Naive thymus-derived CD4-positive, alpha-beta T cell (primary cell): ENCODE measurements at regions not wholly inside any gene's neighbourhood (a gene's known extent, or its start where the extent isn't known, plus 50 kb on each side); places are given as distances from the start of the nearest gene placed in this dataset.
"Not testable (repeated sequence)": the region's sequence is repeated elsewhere in the genome, so short reads cannot be mapped to it uniquely, and the experiment has no call there.

Experiments
- ATAC-seq: fragments of 150-1000 bp; cut with Tn5 transposase; 2 replicates; pipeline ENCODE4 v1.10.0; 2021; ENCODE audit warnings: mild to moderate bottlenecking, moderate library complexity
- CTCF ChIA-PET: fragments of 350-600 bp; sonication (Branson Sonifier 250); formaldehyde crosslinking; loops from one replicate; lab custom pipeline; 2021; ENCODE audit warnings: antibody characterized with exemption; lab: Charles Lee
- POLR2A ChIA-PET: fragments of 350-600 bp; sonication (Branson Sonifier 250); formaldehyde crosslinking; loops from one replicate; lab custom pipeline; 2021; ENCODE audit warnings: antibody characterized with exemption, inconsistent platforms; lab: Charles Lee
- DNase-seq, 9 donors: peaks; one replicate each; pipeline versions ENCODE4 v3.0.0 to v3.0.0-alpha.2; 2020 to 2022; ENCODE audit warnings: mixed read lengths in 1 of 9
- H3K27ac ChIP-seq: one replicate; pipeline ENCODE4 v1.7.0; 2013; ENCODE audit warnings: mild to moderate bottlenecking, low read depth, low read length, moderate library complexity
- H3K27me3 ChIP-seq, 2 donors: one replicate each; pipeline ENCODE4 v1.7.0; 2013; ENCODE audit warnings: low read length in 2 of 2, mild to moderate bottlenecking in 2 of 2, moderate library complexity in 2 of 2; ENCODE audit not compliant: control insufficient read depth in 2 of 2, insufficient read depth in 2 of 2
- H3K36me3 ChIP-seq, 3 experiments: 1 replicate in 2 of 3; 2 replicates in 1 of 3; pipeline ENCODE4 v1.7.0; 2013; ENCODE audit warnings: low read length in 3 of 3, mild to moderate bottlenecking in 3 of 3, moderate library complexity in 1 of 3; ENCODE audit not compliant: insufficient read depth in 3 of 3, control insufficient read depth in 2 of 3
- H3K4me1 ChIP-seq, 2 donors: one replicate each; pipeline ENCODE4 v1.7.0; 2013; ENCODE audit warnings: low read length in 2 of 2, mild to moderate bottlenecking in 2 of 2, moderate library complexity in 1 of 2; ENCODE audit not compliant: control insufficient read depth in 2 of 2, insufficient read depth in 2 of 2
- H3K4me3 ChIP-seq: 2 replicates; pipeline ENCODE4 v1.7.0; 2013; ENCODE audit warnings: mild to moderate bottlenecking, low read length
- H3K9me3 ChIP-seq, 3 experiments: 1 replicate in 2 of 3; 2 replicates in 1 of 3; pipeline ENCODE4 v1.7.0; 2013; ENCODE audit warnings: low read length in 3 of 3; ENCODE audit not compliant: control insufficient read depth in 2 of 3
- H3K27ac Mint-ChIP-seq, 9 donors: one replicate each; pipeline ENCODE4 v1.8.0; 2020 to 2022; ENCODE audit warnings: mixed read lengths in 9 of 9, mild to moderate bottlenecking in 8 of 9, moderate library complexity in 5 of 9, inconsistent platforms in 2 of 9
- H3K27me3 Mint-ChIP-seq, 5 donors: one replicate each; pipeline ENCODE4 v1.8.0; 2021 to 2022; ENCODE audit warnings: mixed read lengths in 5 of 5, mild to moderate bottlenecking in 1 of 5
- H3K36me3 Mint-ChIP-seq, 5 donors: one replicate each; pipeline ENCODE4 v1.8.0; 2020 to 2022; ENCODE audit warnings: mixed read lengths in 5 of 5, mild to moderate bottlenecking in 3 of 5, inconsistent platforms in 1 of 5
- H3K4me1 Mint-ChIP-seq, 7 donors: one replicate each; pipeline ENCODE4 v1.8.0; 2020 to 2022; ENCODE audit warnings: mixed read lengths in 7 of 7, mild to moderate bottlenecking in 3 of 7, inconsistent platforms in 1 of 7
- H3K4me3 Mint-ChIP-seq, 10 donors: one replicate each; pipeline ENCODE4 v1.8.0; 2020 to 2022; ENCODE audit warnings: mild to moderate bottlenecking in 10 of 10, mixed read lengths in 10 of 10, moderate library complexity in 6 of 10, inconsistent platforms in 2 of 10
- H3K9me3 Mint-ChIP-seq, 11 donors: one replicate each; pipeline ENCODE4 v1.8.0; 2020 to 2022; ENCODE audit warnings: mixed read lengths in 11 of 11, mild to moderate bottlenecking in 4 of 11, inconsistent platforms in 1 of 11, moderate library complexity in 1 of 11
- intact Hi-C, 2 donors: fragments of 100-400 bp; cut with micrococcal nuclease; formaldehyde crosslinking; loops; one replicate each; pipeline ENCODE4 v1.15.1; 2023

GRCh38 chr20:30584403-30584802 is 673.1 kb upstream of the DEFB115 start:
- peaks cover 3 to 20% (median 8%) of the 10 kb centered on the region in 11 donors for H3K9me3 Mint-ChIP-seq
- CTCF ChIA-PET, H3K4me3 Mint-ChIP-seq, H3K36me3 ChIP-seq, H3K4me3 ChIP-seq, intact Hi-C loops, H3K36me3 Mint-ChIP-seq, H3K27me3 ChIP-seq, H3K9me3 ChIP-seq, ATAC-seq, H3K27ac ChIP-seq, H3K27ac Mint-ChIP-seq, H3K4me1 Mint-ChIP-seq, H3K4me1 ChIP-seq, POLR2A ChIA-PET, DNase-seq: not testable (repeated sequence)
- H3K27me3 Mint-ChIP-seq = peaks cover 5 to 19% (median 15%) of the 10 kb centered on the region in 5 donors

- POLR2A ChIA-PET, CTCF ChIA-PET, intact Hi-C loops, H3K27me3 ChIP-seq, H3K4me3 ChIP-seq, H3K9me3 ChIP-seq, H3K4me3 Mint-ChIP-seq, DNase-seq, H3K27ac ChIP-seq, H3K27ac Mint-ChIP-seq, H3K36me3 Mint-ChIP-seq, H3K36me3 ChIP-seq, ATAC-seq, H3K4me1 Mint-ChIP-seq, H3K4me1 ChIP-seq: not testable (repeated sequence)
- H3K9me3 Mint-ChIP-seq = peaks cover 0 to 19% (median 6%) of the 10 kb centered on the region in 11 donors
- H3K27me3 Mint-ChIP-seq = peaks cover 5 to 16% (median 11%) of the 10 kb centered on the region in 5 donors
Measured at GRCh38 chr20:30585244-30585796, 672.1 kb upstream of the DEFB115 start.

DNA sequence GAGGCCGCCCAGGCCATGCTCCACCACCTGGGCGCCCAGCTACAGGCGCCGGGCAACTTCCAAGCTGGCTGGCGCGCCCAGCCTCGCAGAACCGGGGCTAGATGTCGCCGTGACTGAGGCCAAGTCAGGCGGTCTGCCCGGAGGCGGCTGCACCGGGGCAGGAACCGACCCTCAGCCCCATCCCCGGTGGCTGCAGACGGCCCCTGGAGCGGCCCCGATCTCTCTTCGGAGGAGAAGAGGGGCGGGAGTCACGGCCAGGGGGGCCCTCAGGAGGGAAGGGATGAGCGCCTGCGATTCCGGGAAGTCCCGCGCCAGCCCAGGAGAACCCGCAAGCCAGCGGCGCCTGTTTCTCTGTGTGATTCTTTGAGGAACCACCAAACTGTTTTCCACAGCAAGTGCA is 671.3 kb upstream of the DEFB115 start:
- H3K4me3 ChIP-seq, POLR2A ChIA-PET, H3K36me3 Mint-ChIP-seq, DNase-seq, H3K27me3 ChIP-seq, H3K9me3 ChIP-seq, H3K4me1 ChIP-seq, H3K4me1 Mint-ChIP-seq, H3K27ac ChIP-seq, H3K27ac Mint-ChIP-seq, H3K4me3 Mint-ChIP-seq, H3K36me3 ChIP-seq, CTCF ChIA-PET, intact Hi-C loops, ATAC-seq: not testable (repeated sequence)
- peaks cover 5 to 16% (median 11%) of the 10 kb centered on the region in 5 donors for H3K27me3 Mint-ChIP-seq
- H3K9me3 Mint-ChIP-seq = peaks cover 0 to 22% (median 6%) of the 10 kb centered on the region in 11 donors

DNA sequence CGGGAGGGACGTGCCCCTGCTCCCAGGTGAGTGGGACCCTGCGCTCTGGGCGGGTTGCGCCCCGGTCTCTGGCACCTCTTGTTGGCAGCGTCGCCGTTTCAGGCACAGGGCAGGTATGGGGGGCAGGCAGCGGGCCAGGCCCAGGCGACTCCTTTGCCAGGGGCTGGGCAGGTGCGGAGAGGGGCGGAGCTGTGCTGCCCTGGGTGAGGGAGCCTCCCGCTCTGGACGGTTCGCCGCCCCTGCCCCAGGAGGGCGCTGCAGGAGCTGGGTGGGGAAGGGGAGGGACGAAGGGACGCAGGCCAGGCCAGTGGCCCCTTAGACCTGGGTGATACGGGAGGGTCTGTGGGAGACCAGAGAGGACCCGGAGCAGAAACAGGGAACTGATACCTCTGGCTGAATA is 663.9 kb upstream of the DEFB115 start:
- Mint-ChIP-seq H3K4me3 (no peak overlapping the region), H3K27ac (no peak overlapping the region), H3K27me3 (no peaks in the 10 kb centered on the region), H3K4me1 (no peaks in the 10 kb centered on the region), H3K9me3 (peaks cover 0 to 32% (median 6%) of the 10 kb centered on the region in 11 donors), H3K36me3 (peaks cover 0 to 4% (median 0%) of the 10 kb centered on the region in 5 donors)
- Histone ChIP-seq H3K27me3 (no peaks in the 10 kb centered on the region), H3K36me3 (no peaks in the 10 kb centered on the region), H3K4me3 (no peak overlapping the region), H3K27ac (no peak overlapping the region), H3K4me1 (no peaks in the 10 kb centered on the region), H3K9me3 (peaks cover 0 to 3% (median 0%) of the 10 kb centered on the region in 3 experiments)
- CTCF ChIA-PET = no interaction called here
- intact Hi-C loops = no loop called here
- POLR2A ChIA-PET = no interaction called here
- ATAC-seq (no peak), DNase-seq (no peak)

DNA sequence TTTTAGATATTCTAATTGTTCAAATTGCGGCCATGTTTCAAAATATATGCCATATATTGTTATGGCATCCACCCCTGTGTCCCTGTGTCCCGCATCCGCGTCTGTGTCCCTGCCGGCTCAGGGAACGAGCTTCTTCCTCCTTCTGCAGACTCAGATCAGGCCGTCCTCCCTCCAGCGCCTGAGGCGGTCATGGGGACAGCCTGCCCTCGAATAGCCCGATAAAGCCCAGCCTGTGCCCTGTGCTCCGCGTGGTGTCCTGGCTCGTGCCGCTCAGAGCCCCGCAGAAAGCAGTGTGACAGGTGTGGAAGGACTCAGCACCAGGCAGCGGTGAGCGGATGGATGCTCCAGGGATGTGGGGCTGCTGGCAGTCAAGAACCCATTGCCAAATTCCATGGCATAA is 663.4 kb upstream of the DEFB115 start:
- Mint-ChIP-seq H3K36me3 (peaks cover 0 to 4% (median 0%) of the 10 kb centered on the region in 5 donors), H3K9me3 (peaks cover 0 to 32% (median 6%) of the 10 kb centered on the region in 11 donors), H3K27ac (no peak overlapping the region), H3K27me3 (no peaks in the 10 kb centered on the region), H3K4me1 (no peaks in the 10 kb centered on the region), H3K4me3 (no peak overlapping the region)
- intact Hi-C loops = no loop called here
- Histone ChIP-seq H3K36me3 (no peaks in the 10 kb centered on the region), H3K4me3 (no peak overlapping the region), H3K9me3 (peaks cover 0 to 3% (median 0%) of the 10 kb centered on the region in 3 experiments), H3K27ac (no peak overlapping the region), H3K4me1 (no peaks in the 10 kb centered on the region), H3K27me3 (no peaks in the 10 kb centered on the region)
- DNase-seq = no peak
- ATAC-seq = no peak
- ChIA-PET CTCF (no interaction called here), POLR2A (no interaction called here)

GRCh38 chr20:30595698-30596097 is 661.8 kb upstream of the DEFB115 start:
- intact Hi-C loops = no loop called here
- Mint-ChIP-seq H3K9me3 (peaks cover 0 to 42% (median 4%) of the 10 kb centered on the region in 11 donors), H3K36me3 (peaks cover 0 to 4% (median 0%) of the 10 kb centered on the region in 5 donors), H3K4me1 (no peaks in the 10 kb centered on the region), H3K4me3 (no peak overlapping the region), H3K27me3 (no peaks in the 10 kb centered on the region), H3K27ac (no peak overlapping the region)
- Histone ChIP-seq H3K4me1 (no peaks in the 10 kb centered on the region), H3K27me3 (no peaks in the 10 kb centered on the region), H3K9me3 (peaks cover 0 to 3% (median 0%) of the 10 kb centered on the region in 3 experiments), H3K27ac (no peak overlapping the region), H3K4me3 (no peak overlapping the region), H3K36me3 (no peaks in the 10 kb centered on the region)
- no peak for ATAC-seq
- no peak for DNase-seq
- ChIA-PET POLR2A (no interaction called here), CTCF (no interaction called here)

GRCh38 chr20:30597429-30597828 is 660.0 kb upstream of the DEFB115 start:
- intact Hi-C loops, H3K4me1 Mint-ChIP-seq, H3K27me3 Mint-ChIP-seq, H3K4me3 Mint-ChIP-seq, H3K27ac Mint-ChIP-seq, H3K36me3 Mint-ChIP-seq, H3K27me3 ChIP-seq, ATAC-seq, DNase-seq, H3K27ac ChIP-seq, H3K9me3 ChIP-seq, H3K36me3 ChIP-seq, H3K4me3 ChIP-seq, POLR2A ChIA-PET, H3K4me1 ChIP-seq, CTCF ChIA-PET: not testable (repeated sequence)
- H3K9me3 Mint-ChIP-seq = peaks cover 0 to 47% (median 6%) of the 10 kb centered on the region in 11 donors
